ENCODE measurements at regions not wholly inside any gene's neighbourhood (a gene's known extent, or its start where the extent isn't known, plus 50 kb on each side); places are given as distances from the start of the nearest gene placed in this dataset.

DNA sequence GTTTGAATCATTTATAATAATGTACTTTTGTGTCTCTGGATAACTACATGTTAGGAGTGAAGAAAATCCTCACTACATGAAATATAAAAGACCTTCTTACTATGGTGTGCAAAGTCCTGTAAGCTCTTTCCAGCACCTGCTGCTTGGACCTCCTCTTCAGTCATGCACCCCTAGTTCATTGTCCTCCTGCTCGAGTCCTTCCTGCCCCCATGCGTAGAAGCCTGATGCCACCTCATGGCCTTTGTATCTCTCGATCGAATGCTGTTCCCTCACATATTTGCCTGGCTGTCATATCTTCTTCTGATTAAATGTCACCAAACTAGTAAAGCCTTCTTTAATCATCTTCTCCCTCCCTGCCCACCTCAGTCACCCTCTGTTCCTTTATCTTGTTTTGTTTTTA, 49.9 kb upstream of the SUCLG2 start:
- Histone ChIP-seq H3F3A (ENCODE audit: low read depth) (no peaks in the 10 kb centered on the region), H3K36me3 (ENCODE audit: insufficient read depth, low read length) (no peaks in the 10 kb centered on the region), H3K9ac (ENCODE audit: low read depth, low read length, poor library complexity, severe bottlenecking) (no peak overlapping the region), H3K79me2 (ENCODE audit: insufficient read depth, low read length) (no peaks in the 10 kb centered on the region), H3K4me1 (ENCODE audit: insufficient read depth, low read length, poor library complexity, severe bottlenecking) (no peaks in the 10 kb centered on the region), H4K20me1 (ENCODE audit: insufficient read depth, low read length, poor library complexity, severe bottlenecking) (no peaks in the 10 kb centered on the region), H3K4me3 (ENCODE audit: low read length, poor library complexity, severe bottlenecking) (no peak overlapping the region), H3K4me2 (ENCODE audit: low read depth, low read length, poor library complexity, severe bottlenecking) (no peak overlapping the region), H3K9me3 (ENCODE audit: insufficient read depth, low read depth, low read length) (no peaks in the 10 kb centered on the region), H3K9me2 (replicated peaks; ENCODE audit: low read depth, low read length) (no peaks in the 10 kb centered on the region), H2AFZ (ENCODE audit: low read length) (no peak overlapping the region), H3K27me3 (ENCODE audit: insufficient read depth, low read length, poor library complexity, severe bottlenecking) (no peaks in the 10 kb centered on the region)
- TF ChIP-seq EZH2phosphoT487 (IDR thresholded peaks at IDR 0.05; ENCODE audit: borderline replicate concordance): no peak
- TF ChIP-seq, protein P1, sequence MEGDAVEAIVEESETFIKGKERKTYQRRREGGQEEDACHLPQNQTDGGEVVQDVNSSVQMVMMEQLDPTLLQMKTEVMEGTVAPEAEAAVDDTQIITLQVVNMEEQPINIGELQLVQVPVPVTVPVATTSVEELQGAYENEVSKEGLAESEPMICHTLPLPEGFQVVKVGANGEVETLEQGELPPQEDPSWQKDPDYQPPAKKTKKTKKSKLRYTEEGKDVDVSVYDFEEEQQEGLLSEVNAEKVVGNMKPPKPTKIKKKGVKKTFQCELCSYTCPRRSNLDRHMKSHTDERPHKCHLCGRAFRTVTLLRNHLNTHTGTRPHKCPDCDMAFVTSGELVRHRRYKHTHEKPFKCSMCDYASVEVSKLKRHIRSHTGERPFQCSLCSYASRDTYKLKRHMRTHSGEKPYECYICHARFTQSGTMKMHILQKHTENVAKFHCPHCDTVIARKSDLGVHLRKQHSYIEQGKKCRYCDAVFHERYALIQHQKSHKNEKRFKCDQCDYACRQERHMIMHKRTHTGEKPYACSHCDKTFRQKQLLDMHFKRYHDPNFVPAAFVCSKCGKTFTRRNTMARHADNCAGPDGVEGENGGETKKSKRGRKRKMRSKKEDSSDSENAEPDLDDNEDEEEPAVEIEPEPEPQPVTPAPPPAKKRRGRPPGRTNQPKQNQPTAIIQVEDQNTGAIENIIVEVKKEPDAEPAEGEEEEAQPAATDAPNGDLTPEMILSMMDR (conservative IDR thresholded peaks at IDR 0.05; ENCODE audit: low read length): peak; percentile 25; the same call in 1 of the 2 replicates
